ENCODE measurements at regions not wholly inside any gene's neighbourhood (a gene's known extent, or its start where the extent isn't known, plus 50 kb on each side); places are given as distances from the start of the nearest gene placed in this dataset.

DNA sequence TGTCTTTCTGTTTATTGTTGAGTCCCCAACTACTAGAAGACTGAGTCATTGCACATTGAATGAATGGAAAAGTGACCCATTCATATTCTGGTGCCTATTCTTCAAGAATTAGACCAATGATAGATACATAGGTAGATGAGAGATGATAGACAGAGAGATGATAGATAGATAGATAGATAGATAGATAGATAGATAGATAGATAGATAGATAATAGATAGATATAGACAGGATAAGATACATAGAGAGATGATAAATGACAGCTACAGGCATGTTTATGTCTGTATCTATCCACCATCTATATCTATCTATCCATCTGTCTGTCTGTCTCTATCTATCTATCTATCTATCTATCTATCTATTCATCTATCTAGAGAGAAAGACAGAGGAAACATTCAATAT lies 170.3 kb upstream of the ARRDC4 start:
- no peak for DNase-seq (ENCODE audit: low read depth in 2 of 2)

- DNase-seq (ENCODE audit: low read depth in 2 of 2): no peak
Observed at GRCh38 chr15:97791824-97792792, 168.4 kb upstream of the ARRDC4 start.

- DNase-seq (ENCODE audit: low read depth in 2 of 2): no peak
Observed at GRCh38 chr15:97804950-97805349, 155.6 kb upstream of the ARRDC4 start.

- DNase-seq (ENCODE audit: low read depth in 2 of 2): no peak
Observed at GRCh38 chr15:97806766-97807165, 153.7 kb upstream of the ARRDC4 start.

DNA sequence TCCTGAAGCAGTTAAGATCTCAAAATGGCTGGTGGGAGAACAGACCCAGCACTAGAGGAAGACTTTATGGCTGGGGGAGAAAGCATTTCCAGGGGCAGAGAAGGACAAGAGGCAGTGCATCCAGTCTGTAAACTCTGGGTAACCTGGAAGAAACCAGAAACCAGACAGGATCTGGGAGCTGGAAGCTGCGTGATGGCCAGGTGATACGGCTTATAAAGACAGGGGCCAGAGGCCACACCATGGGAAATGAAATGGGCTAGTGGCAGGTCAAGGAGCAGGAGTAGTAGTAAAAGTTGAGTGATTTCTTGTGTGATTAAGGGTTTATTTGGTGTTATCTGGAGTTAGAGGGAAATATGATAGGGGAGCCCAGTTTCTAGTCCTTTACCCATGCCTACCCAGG lies 144.7 kb upstream of the ARRDC4 start:
- DNase-seq (ENCODE audit: low read depth in 2 of 2): no peak

DNA sequence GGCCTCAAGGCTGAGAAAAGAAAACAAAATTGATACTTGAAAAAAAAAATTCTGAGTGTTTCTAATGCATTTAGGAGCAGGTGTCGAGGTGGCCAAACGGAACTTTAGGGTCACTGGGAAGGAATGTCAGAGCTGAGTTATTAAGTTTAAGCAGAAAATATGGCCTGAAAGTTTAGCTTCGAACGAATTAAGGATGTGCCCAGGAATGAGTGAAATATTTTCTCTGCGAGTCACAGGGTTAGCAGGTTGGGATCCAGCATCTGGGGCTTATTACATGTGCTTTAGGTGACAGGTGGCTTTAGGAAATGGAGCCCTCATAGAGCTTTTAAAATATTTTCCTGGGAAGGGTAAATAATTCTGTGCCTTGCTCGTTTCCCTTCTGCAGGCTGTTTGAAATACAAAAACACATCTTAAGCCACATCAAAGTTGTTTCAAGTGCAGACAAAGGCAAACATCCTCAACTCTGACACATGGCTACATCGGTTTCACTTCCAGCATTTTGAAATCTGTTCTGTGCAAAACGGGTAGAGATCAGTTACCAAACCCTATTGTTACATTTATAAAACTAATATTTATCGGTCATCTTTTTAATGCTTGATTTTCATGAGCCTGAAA lies 143.1 kb upstream of the ARRDC4 start:
- DNase-seq (ENCODE audit: low read depth in 2 of 2): no peak

- DNase-seq (ENCODE audit: low read depth in 2 of 2): no peak
Observed at GRCh38 chr15:97836003-97836402, 124.5 kb upstream of the ARRDC4 start.

DNA sequence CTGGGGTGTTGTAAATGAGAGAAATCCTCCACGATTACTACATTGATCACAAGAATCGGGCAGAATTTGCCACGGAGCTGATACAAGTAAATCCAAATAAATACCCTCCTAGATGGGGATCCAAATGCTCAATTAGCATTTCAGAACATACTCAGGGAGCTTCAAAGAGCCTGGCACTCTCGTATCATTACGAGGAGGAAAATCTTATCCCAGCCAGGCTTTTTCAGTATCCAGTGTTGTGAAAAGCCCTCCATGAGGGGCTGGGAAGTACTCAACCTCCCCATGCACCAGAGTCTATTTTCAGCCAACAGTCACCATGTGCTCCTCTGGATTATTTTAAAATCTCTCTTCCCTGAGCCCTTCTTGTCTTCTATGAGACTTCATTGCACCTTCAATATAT lies 122.6 kb upstream of the ARRDC4 start:
- DNase-seq (ENCODE audit: low read depth in 2 of 2): no peak

GRCh38 chr15:97838606-97839210 lies 121.8 kb upstream of the ARRDC4 start:
- DNase-seq (ENCODE audit: low read depth in 2 of 2): no peak

DNA sequence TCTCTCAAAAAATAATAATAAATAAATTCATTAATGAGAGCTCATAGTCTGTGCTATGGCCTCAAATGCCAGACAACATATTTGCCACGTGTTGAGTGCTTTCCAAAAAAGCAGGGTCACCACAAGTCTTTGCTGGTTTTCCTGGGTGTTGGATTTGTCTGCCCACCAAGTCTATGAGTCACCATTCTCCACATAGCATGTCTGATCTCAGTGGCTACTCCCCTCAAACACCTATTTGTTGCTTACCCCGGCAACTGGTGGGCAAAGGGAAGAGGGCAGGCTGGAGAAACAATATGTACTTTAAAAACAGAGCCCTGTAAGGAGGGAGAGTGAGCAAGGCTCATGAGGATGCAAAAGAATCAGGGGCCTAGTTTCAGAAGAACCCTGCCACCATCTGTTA lies 120.0 kb upstream of the ARRDC4 start:
- DNase-seq (ENCODE audit: low read depth in 2 of 2): no peak

GRCh38 chr15:97841558-97841957 lies 118.9 kb upstream of the ARRDC4 start:
- no peak for DNase-seq (ENCODE audit: low read depth in 2 of 2)

GRCh38 chr15:97849183-97849582 lies 111.3 kb upstream of the ARRDC4 start:
- DNase-seq (ENCODE audit: low read depth in 2 of 2): no peak

GRCh38 chr15:97858296-97858695 lies 102.2 kb upstream of the ARRDC4 start:
- no peak for DNase-seq (ENCODE audit: low read depth in 2 of 2)

- DNase-seq (ENCODE audit: low read depth in 2 of 2): no peak
Observed at GRCh38 chr15:97861529-97862260, 98.8 kb upstream of the ARRDC4 start.

GRCh38 chr15:97866959-97867358 lies 93.5 kb upstream of the ARRDC4 start:
- DNase-seq (ENCODE audit: low read depth in 2 of 2): no peak

DNA sequence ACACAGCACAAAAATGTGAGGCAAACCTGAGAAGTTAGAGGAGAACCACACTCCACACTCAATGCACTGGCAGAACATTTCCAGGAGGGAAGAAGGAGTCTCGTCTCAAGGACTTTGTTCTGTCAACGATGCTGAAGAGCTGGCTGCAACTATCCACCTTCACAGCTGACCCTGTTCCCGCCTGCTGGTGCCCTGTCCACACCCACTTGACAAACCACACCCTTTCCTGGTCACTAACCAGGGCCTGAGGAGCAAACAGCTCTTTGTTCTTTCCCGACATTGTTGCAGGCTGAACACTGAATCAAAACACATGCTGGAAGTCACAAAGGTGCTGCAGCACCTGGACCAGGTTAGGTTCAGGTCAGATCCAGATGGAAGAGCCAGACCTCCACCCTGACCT lies 92.6 kb upstream of the ARRDC4 start:
- DNase-seq (ENCODE audit: low read depth in 2 of 2): no peak

DNA sequence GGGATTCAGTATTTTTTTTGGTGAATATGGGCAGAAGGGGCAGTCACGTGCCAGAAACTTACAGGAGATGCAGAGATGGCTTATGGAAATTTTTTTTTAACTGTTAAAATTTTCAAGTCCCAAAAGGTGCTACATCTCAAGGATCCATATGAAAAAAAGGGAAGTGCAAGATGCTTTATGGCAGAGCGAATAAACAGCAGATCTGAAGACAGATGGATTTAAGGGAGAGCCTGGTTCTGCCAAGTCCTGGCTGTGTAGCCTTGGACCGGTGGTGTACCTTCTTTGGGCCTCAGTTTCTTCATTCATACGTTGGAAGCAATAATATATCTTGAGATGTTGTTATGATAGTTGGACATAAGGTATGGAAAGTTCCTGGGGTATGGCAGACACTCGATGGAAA lies 91.5 kb upstream of the ARRDC4 start:
- no peak for DNase-seq (ENCODE audit: low read depth in 2 of 2)

- no peak for DNase-seq (ENCODE audit: low read depth in 2 of 2)
Observed at GRCh38 chr15:97870771-97871170, 89.7 kb upstream of the ARRDC4 start.

DNA sequence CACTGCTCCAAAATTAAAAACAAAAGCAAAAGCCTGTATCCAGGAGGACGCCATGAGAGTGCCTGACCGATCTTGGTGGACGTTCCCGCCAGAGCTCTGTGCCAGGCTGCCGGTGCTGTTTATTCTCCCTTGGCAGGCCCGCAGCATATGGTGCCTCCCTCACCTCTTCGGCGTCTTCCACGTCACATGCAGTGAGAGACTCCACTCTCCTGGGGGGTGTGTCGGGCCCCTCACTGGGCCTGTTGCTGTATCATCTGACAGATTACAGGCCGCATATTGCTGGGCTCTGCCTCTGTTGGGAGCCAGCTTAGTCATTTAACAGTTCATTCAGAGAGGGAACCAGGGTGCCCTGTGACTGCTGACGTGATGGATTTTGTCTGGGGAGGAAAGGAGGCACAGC lies 86.4 kb upstream of the ARRDC4 start:
- DNase-seq (ENCODE audit: low read depth in 2 of 2): no peak

GRCh38 chr15:97875025-97875512 lies 85.4 kb upstream of the ARRDC4 start:
- no peak for DNase-seq (ENCODE audit: low read depth in 2 of 2)

GRCh38 chr15:97875513-97876280 lies 84.8 kb upstream of the ARRDC4 start:
- DNase-seq (ENCODE audit: low read depth in 2 of 2): no peak
